ENCODE measurements at regions not wholly inside any gene's neighbourhood (a gene's known extent, or its start where the extent isn't known, plus 50 kb on each side); places are given as distances from the start of the nearest gene placed in this dataset.
"Not testable (repeated sequence)": the region's sequence is repeated elsewhere in the genome, so short reads cannot be mapped to it uniquely, and the experiment has no call there.

GRCh38 chr1:82354546-82354945 is 553.8 kb downstream of the ADGRL2 start:
- not testable (repeated sequence) for TF ChIP-seq CTCF, POLR2A (IDR thresholded peaks at IDR 0.05)
